GM19023 (cell line): ENCODE measurements at regions not wholly inside any gene's neighbourhood (a gene's known extent, or its start where the extent isn't known, plus 50 kb on each side); places are given as distances from the start of the nearest gene placed in this dataset.
"Not testable (repeated sequence)": the region's sequence is repeated elsewhere in the genome, so short reads cannot be mapped to it uniquely, and the experiment has no call there.

Source experiments
- ATAC-seq: cut with Tn5 transposase; IDR thresholded peaks from one replicate; pipeline ENCODE4 v1.9.1; 2021; ENCODE audit warnings: mild to moderate bottlenecking, moderate library complexity; ENCODE audit not compliant: unreplicated experiment

GRCh38 chr1:120240181-120240580, 63.9 kb upstream of the SEC22B start:
- ATAC-seq: not testable (repeated sequence)

- not testable (repeated sequence) for ATAC-seq
These were observed 63.0 kb upstream of the SEC22B start for GRCh38 chr1:120239351-120239750.

- ATAC-seq: not testable (repeated sequence)
These were observed 62.5 kb upstream of the SEC22B start for GRCh38 chr1:120238867-120239266.

- ATAC-seq: not testable (repeated sequence)
These were observed 57.3 kb upstream of the SEC22B start for GRCh38 chr1:120233661-120234018.

- ATAC-seq: peak; percentile 80
These were observed 56.7 kb upstream of the SEC22B start for GRCh38 chr1:120232834-120233660.

- ATAC-seq: not testable (repeated sequence)
These were observed 53.5 kb upstream of the SEC22B start for GRCh38 chr1:120229835-120230234.
